Caki2 (cell line): ENCODE measurements at regions not wholly inside any gene's neighbourhood (a gene's known extent, or its start where the extent isn't known, plus 50 kb on each side); places are given as distances from the start of the nearest gene placed in this dataset.
"Not testable (repeated sequence)": the region's sequence is repeated elsewhere in the genome, so short reads cannot be mapped to it uniquely, and the experiment has no call there.

Source experiments
- DNase-seq: peaks from one replicate; pipeline ENCODE4 v3.0.0-alpha.2; 2015; ENCODE audit warnings: low read depth
- in situ Hi-C: cut with HindIII; loops from 2 replicates; pipeline ENCODE4 v1.10.0; 2016; ENCODE audit warnings: low sequenced_read_pairs, low pct_unique_long_range_greater_than_20kb, mixed read lengths

DNA sequence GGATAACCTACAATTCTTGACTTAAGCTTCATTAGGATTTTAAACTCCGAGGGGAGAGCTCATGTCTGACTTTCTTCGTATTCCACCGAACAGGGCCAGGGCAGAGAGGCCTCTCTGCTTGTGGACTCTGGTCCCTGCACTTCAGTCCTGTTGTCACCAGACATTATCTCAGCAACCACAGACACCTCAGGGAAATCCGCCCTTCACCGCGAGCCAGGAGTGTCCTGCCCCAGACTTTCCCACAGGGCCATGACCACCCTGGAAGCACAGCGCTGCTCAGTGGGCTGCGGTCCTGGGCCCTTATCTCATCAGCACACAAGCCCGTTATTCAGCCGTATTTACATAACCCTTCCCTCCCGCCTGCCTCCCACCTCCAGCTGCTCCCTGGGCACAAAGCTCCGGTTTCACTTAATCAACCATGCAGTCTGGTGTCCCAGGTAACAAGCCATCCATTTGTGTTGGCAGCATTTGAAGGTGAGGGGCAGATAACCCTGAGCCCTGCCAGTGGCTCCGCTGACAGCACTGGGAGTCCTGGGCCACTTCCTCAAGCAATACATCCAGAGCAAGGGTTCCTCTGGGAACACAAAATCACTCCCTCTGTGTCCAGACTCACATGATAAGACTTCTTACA, 122.8 kb upstream of the RAB4A start:
- in situ Hi-C loops: no loop called here

GRCh38 chr1:229148743-229149142, 122.2 kb upstream of the RAB4A start:
- in situ Hi-C loops: no loop called here
- DNase-seq: no peak

More for the DNA sequence above, 122.8 kb upstream of the RAB4A start:
- DNase-seq: peak; percentile 55

DNA sequence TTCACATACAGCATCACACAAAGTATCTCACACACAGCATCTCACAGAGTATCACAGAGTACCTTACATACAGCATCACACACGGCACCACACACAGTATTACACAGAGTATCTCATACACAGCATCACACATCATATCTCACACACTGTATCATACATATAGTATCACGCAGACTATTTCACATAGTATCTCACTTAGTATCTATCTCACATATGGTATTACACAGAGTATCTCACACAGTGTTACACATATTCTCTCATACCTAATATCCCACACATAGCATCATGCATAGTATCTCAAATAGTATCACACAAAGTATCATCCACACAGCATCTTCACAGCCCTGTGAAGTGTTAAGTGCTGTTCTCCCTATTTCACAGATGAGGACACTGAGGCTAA, 121.5 kb upstream of the RAB4A start:
- DNase-seq: no peak
- in situ Hi-C loops: no loop called here

- in situ Hi-C loops: no loop called here
- no peak for DNase-seq
Observed at GRCh38 chr1:229150518-229150917, 120.4 kb upstream of the RAB4A start.

GRCh38 chr1:229151412-229151811, 119.5 kb upstream of the RAB4A start:
- in situ Hi-C loops, DNase-seq: not testable (repeated sequence)

DNA sequence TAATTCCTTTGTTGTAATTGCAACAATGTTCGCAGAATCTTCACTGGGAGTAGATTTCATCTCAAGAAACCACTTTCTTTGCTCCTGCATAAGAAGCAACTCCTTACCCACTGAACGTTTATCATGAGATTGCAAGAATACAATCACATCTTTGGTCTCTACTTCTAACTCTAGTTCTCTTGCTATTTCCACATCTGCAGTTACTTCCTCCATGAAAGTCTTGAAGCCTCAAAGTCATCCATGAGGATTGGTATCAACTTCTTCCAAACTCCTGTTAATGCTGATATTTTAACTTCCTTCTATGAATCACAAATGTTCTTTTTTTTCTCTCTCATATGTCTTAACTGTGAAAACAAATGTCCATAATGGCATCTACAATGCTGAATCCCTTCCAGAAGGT, 118.6 kb upstream of the RAB4A start:
- no peak for DNase-seq
- in situ Hi-C loops: no loop called here

DNA sequence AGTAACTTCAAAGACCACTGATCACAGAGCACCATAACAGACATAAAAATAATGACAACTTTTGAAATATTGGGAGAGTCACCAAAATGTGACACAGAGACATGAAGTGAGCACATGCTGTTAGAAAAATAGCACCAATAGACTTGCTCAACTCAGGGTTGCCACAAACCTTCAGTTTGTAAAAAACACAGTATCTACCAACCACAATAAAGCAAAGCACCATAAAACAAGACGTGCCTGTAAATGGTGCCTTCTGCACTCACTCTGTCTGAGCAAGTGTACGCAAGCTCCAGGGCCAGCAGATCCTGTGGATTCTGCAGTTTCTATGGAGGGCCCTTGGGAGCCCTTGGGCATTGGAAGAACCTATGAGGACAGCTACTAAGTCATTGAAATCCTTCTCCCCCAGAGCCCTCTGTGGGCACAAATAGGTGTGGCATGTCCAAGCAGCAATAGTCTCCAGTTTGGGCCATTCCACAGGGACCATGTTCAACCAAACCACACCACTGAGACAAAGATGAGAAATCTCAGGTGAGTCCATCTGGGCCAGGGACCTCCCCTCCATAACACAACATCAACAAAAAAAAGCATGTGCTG, 116.9 kb upstream of the RAB4A start:
- in situ Hi-C loops: no loop called here
- DNase-seq: no peak

GRCh38 chr1:229154811-229155210, 116.1 kb upstream of the RAB4A start:
- in situ Hi-C loops: no loop called here
- DNase-seq: no peak

DNA sequence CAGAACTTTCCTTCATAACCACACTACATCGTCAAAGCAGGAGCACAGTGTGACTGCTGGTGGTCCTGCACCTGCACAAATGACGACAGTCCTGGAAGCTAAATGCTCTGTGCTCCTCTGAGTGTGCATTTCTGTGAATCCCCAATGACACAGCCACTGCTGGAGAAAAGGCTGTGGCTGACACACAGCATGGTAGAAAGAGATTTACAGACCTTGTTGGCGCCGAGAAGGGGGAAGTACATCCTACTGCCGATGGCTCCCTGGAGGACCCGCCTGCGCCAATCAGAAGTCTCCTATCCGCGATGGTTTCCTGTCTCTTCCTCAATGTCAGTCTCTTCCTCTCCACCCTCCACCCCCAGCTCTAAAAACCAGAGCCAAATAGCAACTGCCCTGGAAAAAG, 115.4 kb upstream of the RAB4A start:
- no peak for DNase-seq
- in situ Hi-C loops: no loop called here

DNA sequence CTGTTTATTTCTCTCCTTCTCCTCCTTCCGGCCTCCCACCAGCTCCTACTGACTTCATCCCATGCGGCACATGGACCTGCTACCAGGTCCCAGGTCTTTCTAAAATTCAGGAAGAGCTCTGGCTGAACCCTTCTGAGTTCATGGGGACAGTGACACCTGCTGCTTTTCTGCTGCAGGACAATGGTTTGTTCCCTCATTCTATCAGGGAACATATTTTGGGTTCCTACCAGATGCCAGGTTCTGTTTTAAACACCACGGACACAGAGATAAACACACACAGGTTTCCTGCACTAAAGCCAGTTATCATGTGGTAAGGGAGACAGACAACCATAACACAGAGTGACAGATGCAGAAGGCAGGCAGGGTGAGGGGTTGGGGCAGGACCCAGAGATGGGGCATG, 114.0 kb upstream of the RAB4A start:
- in situ Hi-C loops: no loop called here
- no peak for DNase-seq

DNA sequence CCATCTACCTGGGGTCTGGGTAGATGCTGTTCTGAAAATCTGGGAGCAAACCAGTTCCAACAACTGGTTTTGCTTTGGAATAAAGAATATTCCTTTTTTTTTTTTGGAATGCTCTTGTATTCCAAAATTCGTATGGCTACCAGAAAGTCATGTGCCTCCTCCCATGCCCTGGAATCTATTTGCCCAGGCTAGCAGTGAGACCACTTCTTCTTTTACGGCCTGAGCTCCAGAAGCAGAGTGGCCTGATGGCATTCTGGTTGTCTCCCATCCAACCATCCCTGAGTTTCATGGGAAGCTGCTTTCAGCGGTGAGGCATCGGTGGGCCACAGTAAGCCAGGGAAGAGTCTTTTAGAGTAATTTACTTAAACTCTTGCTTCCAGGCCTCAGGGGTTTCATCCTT, 113.4 kb upstream of the RAB4A start:
- in situ Hi-C loops: no loop called here
- no peak for DNase-seq

DNA sequence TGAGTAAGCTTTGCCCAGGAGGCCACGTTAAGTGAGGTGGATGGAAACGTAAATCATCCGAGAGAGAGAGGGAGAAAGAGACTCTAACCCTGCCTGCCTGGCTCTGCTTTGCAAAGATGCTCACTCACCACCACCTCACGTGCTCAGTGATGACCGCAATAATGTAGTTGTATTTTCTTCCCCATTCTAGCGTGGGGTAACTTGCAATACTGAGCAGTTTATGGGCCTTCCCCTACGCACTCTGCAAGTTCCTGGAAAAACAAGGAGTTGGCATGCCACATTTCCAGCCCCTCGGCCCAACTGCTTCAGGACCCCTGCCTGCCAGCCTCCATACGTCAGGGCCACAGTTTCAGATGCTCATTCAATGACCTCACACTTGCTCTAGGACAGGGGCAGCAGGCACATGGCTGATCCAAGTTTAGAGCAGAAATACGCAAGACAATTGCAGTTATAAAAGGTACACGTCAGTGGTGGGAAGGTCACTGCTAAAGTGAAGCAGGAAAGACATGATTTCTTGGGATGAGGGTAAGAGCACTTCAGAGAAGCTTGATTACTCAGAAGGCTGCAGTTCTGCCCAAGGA, 112.5 kb upstream of the RAB4A start:
- in situ Hi-C loops: no loop called here
- DNase-seq: no peak

GRCh38 chr1:229158927-229159326, 112.0 kb upstream of the RAB4A start:
- in situ Hi-C loops: no loop called here
- no peak for DNase-seq

DNA sequence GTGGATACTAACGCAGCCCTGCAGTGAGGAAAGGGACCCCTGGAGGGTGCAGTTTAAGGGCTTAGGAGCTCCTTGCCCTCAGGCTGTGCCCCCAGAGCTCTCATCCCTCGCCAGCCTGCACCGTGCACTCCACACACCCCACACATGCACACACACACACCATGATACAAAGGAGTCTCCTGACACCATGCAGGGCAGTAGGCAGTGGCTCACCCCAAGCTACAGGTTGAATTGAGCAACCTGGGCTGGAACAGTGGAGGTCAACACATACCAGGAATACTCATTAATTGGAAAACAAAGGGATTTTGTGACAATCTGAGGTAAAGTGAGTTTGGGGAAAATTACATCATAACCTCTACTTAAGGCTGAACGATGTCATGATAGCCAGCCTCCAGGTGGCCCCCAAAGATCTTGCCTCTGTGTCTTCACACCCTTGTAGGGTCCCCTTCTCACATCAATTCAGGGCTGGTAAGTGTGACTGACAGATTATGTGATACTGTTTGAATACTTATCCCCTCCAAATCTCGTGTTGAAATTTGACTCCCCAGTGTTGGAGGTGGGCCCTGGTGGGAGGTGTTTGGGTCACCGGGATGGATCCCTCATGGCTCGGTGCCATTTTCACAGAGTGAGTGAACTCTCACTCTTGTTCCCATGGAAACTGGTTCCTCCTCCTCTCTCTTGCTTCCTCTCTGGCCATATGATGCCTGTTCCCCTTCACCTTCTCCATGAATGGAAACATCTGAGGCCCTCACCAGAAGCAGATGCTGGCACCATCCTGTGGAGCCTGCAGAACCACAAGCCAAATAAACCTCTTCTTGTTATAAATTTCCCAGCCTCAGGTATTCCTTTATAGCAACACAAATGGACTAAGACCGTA, 111.0 kb upstream of the RAB4A start:
- in situ Hi-C loops: no loop called here
- no peak for DNase-seq

DNA sequence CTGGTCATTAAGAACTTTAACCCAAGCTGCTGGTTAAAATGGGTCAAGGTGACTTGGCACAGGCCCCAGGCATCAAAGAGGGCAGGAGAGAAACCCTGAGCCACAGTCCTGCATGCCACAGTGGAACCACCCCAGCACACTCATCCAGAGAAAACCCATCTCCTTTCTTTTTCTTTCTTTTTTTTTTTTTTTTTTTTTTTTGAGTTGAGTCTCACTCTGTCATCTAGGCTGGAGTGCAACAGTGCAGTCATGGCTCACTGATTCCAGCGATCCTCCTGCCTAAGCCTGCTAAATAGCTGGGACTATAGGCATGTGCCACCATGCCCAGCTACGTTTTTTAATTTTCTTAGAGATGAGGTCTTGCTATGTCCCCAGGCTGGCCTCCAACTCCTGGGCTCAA, 109.2 kb upstream of the RAB4A start:
- in situ Hi-C loops: no loop called here
- peak; percentile 59 for DNase-seq

- DNase-seq: no peak
- in situ Hi-C loops: no loop called here
Observed at GRCh38 chr1:229162825-229163515, 107.9 kb upstream of the RAB4A start.

- no peak for DNase-seq
- in situ Hi-C loops: no loop called here
Observed at GRCh38 chr1:229164348-229164747, 106.6 kb upstream of the RAB4A start.

DNA sequence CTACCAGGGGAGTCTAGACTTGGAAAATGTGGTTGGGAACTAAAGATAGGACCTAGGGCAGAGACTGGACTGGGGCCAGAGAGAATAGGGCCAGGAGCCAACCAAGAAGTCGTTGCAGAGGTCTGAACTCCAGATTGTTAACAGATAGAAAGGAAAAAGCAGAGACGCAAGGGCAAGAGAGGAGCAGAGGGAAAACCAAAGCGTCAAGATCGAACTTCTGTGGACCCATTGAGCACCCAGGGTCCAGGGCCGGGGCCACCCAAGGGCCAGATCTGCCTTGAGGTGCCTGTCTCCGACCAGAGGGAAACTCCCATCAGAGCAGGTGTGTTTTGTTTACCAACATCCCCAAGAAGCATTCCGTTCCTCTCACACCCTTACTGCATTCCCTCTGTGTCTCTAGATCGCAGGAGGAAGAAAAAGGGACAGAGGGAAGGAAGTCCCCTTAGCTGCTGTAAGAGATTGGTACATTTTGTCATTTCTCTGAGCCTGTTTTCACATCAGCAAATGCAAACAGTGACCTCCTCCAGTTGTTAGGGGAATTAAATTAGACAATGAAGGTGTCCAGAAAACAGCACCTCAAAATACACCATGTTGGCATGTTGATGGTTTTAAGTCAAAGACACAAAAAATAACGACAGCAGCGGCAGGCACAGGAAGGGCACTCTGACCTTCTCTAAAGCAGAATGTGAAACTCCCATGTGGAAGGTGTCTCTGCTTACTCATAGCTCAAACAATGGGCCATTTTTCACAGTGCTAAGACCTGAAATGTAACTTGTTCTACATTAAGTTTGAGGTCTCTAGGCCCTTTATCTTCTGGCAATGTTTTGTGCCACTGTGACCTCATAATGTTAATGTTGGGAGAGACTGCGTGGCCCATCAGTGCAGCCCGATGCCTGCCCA, 105.8 kb upstream of the RAB4A start:
- in situ Hi-C loops: no loop called here
- DNase-seq: no peak
